ENCODE measurements at regions not wholly inside any gene's neighbourhood (a gene's known extent, or its start where the extent isn't known, plus 50 kb on each side); places are given as distances from the start of the nearest gene placed in this dataset.
"Not testable (repeated sequence)": the region's sequence is repeated elsewhere in the genome, so short reads cannot be mapped to it uniquely, and the experiment has no call there.

- not testable (repeated sequence) for H3K36me3 ChIP-seq (ENCODE audit: control insufficient read depth, insufficient read depth, low read length); H3K9ac ChIP-seq (ENCODE audit: extremely low read depth, low read length, poor library complexity, severe bottlenecking); H3K9me3 ChIP-seq (ENCODE audit: control insufficient read depth, low read length); H3K27ac Mint-ChIP-seq; H3K36me3 Mint-ChIP-seq (ENCODE audit: low read depth); H3K4me1 Mint-ChIP-seq; H3K27me3 Mint-ChIP-seq (ENCODE audit: insufficient read depth); H3K27ac ChIP-seq (ENCODE audit: low read depth, low read length); H3K4me3 Mint-ChIP-seq; H3K27me3 ChIP-seq (ENCODE audit: control insufficient read depth, insufficient read depth, low read length, poor library complexity, severe bottlenecking); H3K4me3 ChIP-seq (ENCODE audit: low read length); H3K4me1 ChIP-seq (ENCODE audit: control insufficient read depth, insufficient read depth, low read length); DNase-seq
- peaks cover 19% of the 10 kb centered on the region for H3K9me3 Mint-ChIP-seq
- 91% methylated on average over 10 of the region's 11 CpGs; no CpG with 5 or more reads in 1 of the 2 experiments for WGBS, 2 experiments (ENCODE audit: insufficient coverage in 1 of 2, insufficient read length in 1 of 2)
Measured at GRCh38 chr12:102251005-102251404, 53.4 kb upstream of the PMCH start.

GRCh38 chr12:102249079-102249841, 51.6 kb upstream of the PMCH start:
- TF ChIP-seq CTCF (conservative IDR thresholded peaks at IDR 0.05) = no peak

More at GRCh38 chr12:102249079-102249841, 51.6 kb upstream of the PMCH start:
- Mint-ChIP-seq H3K9me3 (peaks cover 7% of the 10 kb centered on the region), H3K4me1 (no peaks in the 10 kb centered on the region), H3K4me3 (no peak overlapping the region), H3K27ac (no peak overlapping the region), H3K36me3 (ENCODE audit: low read depth) (no peaks in the 10 kb centered on the region), H3K27me3 (ENCODE audit: insufficient read depth) (no peaks in the 10 kb centered on the region)
- 85% methylated on average over 2 of the region's 2 CpGs; no CpG with 5 or more reads in 1 of the 2 experiments for WGBS, 2 experiments (ENCODE audit: insufficient coverage in 1 of 2, insufficient read length in 1 of 2)
- H3K27me3 ChIP-seq (ENCODE audit: control insufficient read depth, insufficient read depth, low read length, poor library complexity, severe bottlenecking) = no peaks in the 10 kb centered on the region
- no peak overlapping the region for H3K9ac ChIP-seq (ENCODE audit: extremely low read depth, low read length, poor library complexity, severe bottlenecking)
- no peaks in the 10 kb centered on the region for H3K36me3 ChIP-seq (ENCODE audit: control insufficient read depth, insufficient read depth, low read length)
- no peak for DNase-seq
- no peaks in the 10 kb centered on the region for H3K4me1 ChIP-seq (ENCODE audit: control insufficient read depth, insufficient read depth, low read length)
- H3K27ac ChIP-seq (ENCODE audit: low read depth, low read length) = no peak overlapping the region
- no peaks in the 10 kb centered on the region for H3K9me3 ChIP-seq (ENCODE audit: control insufficient read depth, low read length)
- H3K4me3 ChIP-seq (ENCODE audit: low read length) = no peak overlapping the region

Data from endodermal cell (in vitro differentiated cells).